Sigmoid colon (tissue), 4 donors: ENCODE measurements at regions not wholly inside any gene's neighbourhood (a gene's known extent, or its start where the extent isn't known, plus 50 kb on each side); places are given as distances from the start of the nearest gene placed in this dataset.

Experiments used
- CTCF ChIP-seq, 4 experiments: fragments of 450-650 bp in 3 of 4; fragments of 200-600 bp in 1 of 4; IDR thresholded peaks; one replicate each; pipeline ENCODE4 v1.5.1; 2016 to 2019; ENCODE audit warnings: antibody characterized with exemption in 4 of 4, mild to moderate bottlenecking in 3 of 4, moderate library complexity in 2 of 4
- EP300 ChIP-seq, 4 donors: sonication (generic); formaldehyde crosslinking; IDR thresholded peaks; one replicate each; pipeline ENCODE4 v1.6.1; 2017; ENCODE audit warnings: antibody characterized with exemption in 4 of 4
- POLR2A ChIP-seq, 2 donors: fragments of 450-650 bp; IDR thresholded peaks; one replicate each; pipeline ENCODE4 v1.6.1; 2016; ENCODE audit warnings: antibody characterized with exemption in 2 of 2, mild to moderate bottlenecking in 2 of 2, moderate library complexity in 2 of 2
- POLR2AphosphoS5 ChIP-seq, 4 donors: sonication (generic); formaldehyde crosslinking; IDR thresholded peaks; one replicate each; pipeline ENCODE4 v1.6.1; 2017; ENCODE audit warnings: antibody characterized with exemption in 4 of 4

DNA sequence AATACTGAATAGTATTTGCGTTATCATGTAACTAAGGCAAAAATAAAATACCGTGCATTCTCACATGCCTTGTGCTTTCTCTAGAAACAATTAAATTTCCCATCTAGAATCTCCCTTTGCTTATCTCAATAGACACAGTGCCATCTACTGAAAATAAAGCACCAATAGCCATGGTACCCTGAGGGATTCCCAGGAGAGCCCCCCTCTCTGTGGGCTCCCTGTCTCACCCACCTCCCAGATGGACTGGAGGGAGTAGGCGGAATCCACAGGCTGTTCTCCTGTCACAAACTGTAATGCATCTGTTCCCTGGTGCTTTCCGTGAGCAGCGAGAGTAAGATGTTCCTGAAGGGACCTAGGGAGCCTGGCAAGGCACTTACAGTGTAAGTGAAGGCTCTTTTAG is 112.4 kb upstream of the UPP2 start:
- TF ChIP-seq POLR2AphosphoS5 (IDR thresholded peaks at IDR 0.05) (no peak), POLR2A (IDR thresholded peaks at IDR 0.05) (no peak), CTCF (IDR thresholded peaks at IDR 0.05) (no peak), EP300 (IDR thresholded peaks at IDR 0.05) (no peak)
